BE2C (cell line): ENCODE measurements at regions not wholly inside any gene's neighbourhood (a gene's known extent, or its start where the extent isn't known, plus 50 kb on each side); places are given as distances from the start of the nearest gene placed in this dataset.

ENCODE experiments used
- DNase-seq: peaks from one replicate; pipeline ENCODE4 v3.0.0-alpha.2; 2020
- H3K27me3 ChIP-seq: fragments of 250-450 bp; sonication (Bioruptor Pico); 2 replicates; pipeline ENCODE4 v1.5.1; 2020; ENCODE audit warnings: mild to moderate bottlenecking
- H3K36me3 ChIP-seq: fragments of 250-450 bp; sonication (Bioruptor Pico); 2 replicates; pipeline ENCODE4 v1.5.1; 2020; ENCODE audit warnings: mild to moderate bottlenecking
- H3K4me1 ChIP-seq: fragments of 250-450 bp; sonication (Bioruptor Pico); 2 replicates; pipeline ENCODE4 v1.5.1; 2020
- H3K4me3 ChIP-seq: 2 replicates; pipeline ENCODE4 v1.5.1; 2011; ENCODE audit warnings: low read depth, low read length
- H3K9me3 ChIP-seq: fragments of 250-450 bp; sonication (Bioruptor Pico); 2 replicates; pipeline ENCODE4 v1.5.1; 2020
- TF ChIP-seq, protein P1 (sequence below): IDR thresholded peaks from 2 replicates; pipeline ENCODE4 v1.5.1; 2012; ENCODE audit warnings: mild to moderate bottlenecking, low read depth, low read length

DNA sequence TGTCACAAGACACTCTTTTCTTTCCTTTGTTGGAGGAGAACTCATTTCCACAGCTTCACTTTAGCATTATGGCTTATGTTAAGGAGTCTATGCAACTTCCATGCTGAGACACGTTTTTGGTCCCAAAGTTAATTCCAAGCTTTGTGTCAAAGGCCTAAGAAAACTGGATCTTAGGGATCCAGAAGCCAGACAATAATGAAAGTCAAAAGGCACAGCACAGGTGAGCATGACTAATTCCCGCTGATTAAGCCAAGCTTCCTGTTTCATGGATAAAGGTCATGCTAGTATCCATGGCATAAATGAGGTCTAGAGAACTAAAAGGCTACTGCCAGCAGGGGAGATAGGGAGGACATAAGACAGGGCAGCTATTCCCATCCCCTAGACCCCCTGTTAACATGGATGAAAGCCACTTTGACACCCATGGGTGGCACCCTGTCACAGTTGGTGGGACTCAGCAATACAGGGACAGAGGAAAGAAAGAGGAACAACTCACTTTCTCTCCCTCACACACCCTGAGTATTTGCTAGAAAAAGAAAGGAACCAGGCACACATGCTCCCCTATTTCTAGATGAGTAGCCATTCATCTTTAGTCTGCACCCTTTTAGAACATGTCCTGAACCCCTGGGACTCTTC lies 438.1 kb upstream of the CDH9 start:
- Histone ChIP-seq H3K36me3 (no peaks in the 10 kb centered on the region), H3K9me3 (peaks cover 5% of the 10 kb centered on the region), H3K4me3 (no peak overlapping the region), H3K4me1 (peaks cover 7% of the 10 kb centered on the region; the same call in 1 of the 2 replicates), H3K27me3 (no peaks in the 10 kb centered on the region)
- TF ChIP-seq, protein P1, sequence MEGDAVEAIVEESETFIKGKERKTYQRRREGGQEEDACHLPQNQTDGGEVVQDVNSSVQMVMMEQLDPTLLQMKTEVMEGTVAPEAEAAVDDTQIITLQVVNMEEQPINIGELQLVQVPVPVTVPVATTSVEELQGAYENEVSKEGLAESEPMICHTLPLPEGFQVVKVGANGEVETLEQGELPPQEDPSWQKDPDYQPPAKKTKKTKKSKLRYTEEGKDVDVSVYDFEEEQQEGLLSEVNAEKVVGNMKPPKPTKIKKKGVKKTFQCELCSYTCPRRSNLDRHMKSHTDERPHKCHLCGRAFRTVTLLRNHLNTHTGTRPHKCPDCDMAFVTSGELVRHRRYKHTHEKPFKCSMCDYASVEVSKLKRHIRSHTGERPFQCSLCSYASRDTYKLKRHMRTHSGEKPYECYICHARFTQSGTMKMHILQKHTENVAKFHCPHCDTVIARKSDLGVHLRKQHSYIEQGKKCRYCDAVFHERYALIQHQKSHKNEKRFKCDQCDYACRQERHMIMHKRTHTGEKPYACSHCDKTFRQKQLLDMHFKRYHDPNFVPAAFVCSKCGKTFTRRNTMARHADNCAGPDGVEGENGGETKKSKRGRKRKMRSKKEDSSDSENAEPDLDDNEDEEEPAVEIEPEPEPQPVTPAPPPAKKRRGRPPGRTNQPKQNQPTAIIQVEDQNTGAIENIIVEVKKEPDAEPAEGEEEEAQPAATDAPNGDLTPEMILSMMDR, result no peak
- DNase-seq, result no peak

DNA sequence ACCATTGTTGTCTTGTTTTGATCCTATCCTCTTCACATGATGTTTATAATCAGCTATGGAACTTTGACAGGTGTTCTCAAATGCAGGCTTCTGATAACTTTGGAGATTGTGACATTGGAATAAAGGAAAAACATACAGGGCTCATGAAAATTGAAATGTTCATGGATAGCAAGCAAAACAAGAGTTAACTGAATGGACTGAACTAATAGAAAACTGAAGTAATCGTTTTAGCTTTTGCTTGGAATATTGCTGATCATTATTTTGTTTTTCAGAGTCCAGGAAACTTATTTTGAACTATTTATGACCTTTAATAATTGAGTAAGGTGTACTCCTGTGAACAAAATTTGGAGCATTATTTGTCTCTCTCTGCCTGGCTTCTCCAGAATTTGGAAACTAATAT lies 436.7 kb upstream of the CDH9 start:
- no peak overlapping the region for H3K4me3 ChIP-seq
- peaks cover 5% of the 10 kb centered on the region for H3K9me3 ChIP-seq
- H3K4me1 ChIP-seq, result peaks cover 7% of the 10 kb centered on the region; the same call in 1 of the 2 replicates
- no peaks in the 10 kb centered on the region for H3K27me3 ChIP-seq
- TF ChIP-seq, protein P1, result no peak
- no peaks in the 10 kb centered on the region for H3K36me3 ChIP-seq
- DNase-seq, result no peak

DNA sequence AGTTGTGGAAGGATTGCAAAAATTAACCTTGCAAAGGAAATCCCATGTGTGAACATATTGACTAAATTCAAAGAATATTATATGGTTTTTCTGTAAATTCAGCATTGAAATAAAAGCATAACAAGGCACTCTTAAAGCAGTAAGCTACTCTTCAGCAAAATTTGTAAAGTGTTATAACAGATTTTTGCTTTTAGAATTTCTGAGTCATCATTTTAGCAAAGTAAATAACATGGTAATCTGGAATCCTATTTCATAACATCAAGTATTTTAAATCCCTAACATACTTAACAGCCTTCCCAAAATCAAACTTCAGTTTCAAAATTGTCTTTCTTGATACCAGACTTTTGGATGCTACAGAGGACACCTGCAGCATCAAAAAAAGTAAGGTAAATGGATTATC lies 436.0 kb upstream of the CDH9 start:
- peaks cover 7% of the 10 kb centered on the region; the same call in 1 of the 2 replicates for H3K4me1 ChIP-seq
- no peaks in the 10 kb centered on the region for H3K27me3 ChIP-seq
- no peak overlapping the region for H3K4me3 ChIP-seq
- no peaks in the 10 kb centered on the region for H3K36me3 ChIP-seq
- TF ChIP-seq, protein P1, result no peak
- peaks cover 5% of the 10 kb centered on the region for H3K9me3 ChIP-seq
- DNase-seq, result no peak

DNA sequence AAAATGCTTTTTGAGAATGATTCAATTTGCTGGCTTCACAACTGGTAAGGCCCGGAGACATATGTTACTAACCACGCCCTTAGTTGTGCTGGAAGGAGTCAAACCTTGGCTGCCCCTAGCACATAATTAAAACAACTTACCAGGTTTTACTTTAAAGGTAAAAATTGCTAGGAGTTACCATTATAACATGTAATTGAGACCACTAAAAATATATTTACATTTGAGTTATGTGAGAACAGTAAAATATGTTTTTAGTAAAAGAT lies 435.6 kb upstream of the CDH9 start:
- Histone ChIP-seq H3K4me3 (no peak overlapping the region), H3K4me1 (peaks cover 7% of the 10 kb centered on the region; the same call in 1 of the 2 replicates), H3K27me3 (no peaks in the 10 kb centered on the region), H3K36me3 (no peaks in the 10 kb centered on the region), H3K9me3 (peaks cover 5% of the 10 kb centered on the region)
- TF ChIP-seq, protein P1, result no peak
- no peak for DNase-seq

DNA sequence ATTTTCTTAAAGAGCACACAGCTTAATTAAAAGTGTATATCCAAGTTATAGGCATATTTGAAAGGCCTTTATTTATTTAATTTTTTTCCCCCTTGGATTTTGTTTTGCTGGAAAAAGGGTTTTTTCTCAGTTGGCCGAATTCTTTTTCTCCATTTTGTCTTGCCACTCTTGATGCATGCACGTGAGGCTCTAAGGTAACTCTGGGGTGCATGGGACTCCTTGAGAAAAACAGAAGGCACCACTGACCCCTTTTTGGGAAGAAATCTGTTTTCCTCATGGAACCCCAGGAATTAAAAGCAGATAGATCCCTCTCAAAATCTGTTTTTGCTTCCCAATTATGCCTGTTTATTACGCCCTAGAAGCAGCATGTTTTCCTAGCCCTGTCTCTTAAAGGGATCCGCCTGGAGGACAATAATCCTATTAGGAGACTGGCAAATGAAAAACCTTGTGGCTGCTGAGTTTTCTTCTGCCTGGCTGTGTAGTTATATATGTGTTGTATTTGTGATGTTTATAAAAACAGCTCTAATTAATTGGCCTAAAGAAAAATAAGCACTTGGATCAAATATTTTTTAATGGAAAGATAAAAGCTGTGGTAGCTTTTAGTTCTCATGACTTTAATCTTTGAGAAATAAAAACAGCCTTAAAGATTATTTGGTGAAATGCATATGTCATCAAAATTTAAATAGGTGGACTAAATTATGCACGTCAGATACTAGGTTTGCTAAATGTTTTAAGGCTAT lies 435.1 kb upstream of the CDH9 start:
- TF ChIP-seq, protein P1, result no peak
- no peak for DNase-seq
- no peak overlapping the region for H3K4me3 ChIP-seq
- peaks cover 7% of the 10 kb centered on the region; the same call in 1 of the 2 replicates for H3K4me1 ChIP-seq
- H3K9me3 ChIP-seq, result peaks cover 5% of the 10 kb centered on the region
- H3K36me3 ChIP-seq, result no peaks in the 10 kb centered on the region
- no peaks in the 10 kb centered on the region for H3K27me3 ChIP-seq

DNA sequence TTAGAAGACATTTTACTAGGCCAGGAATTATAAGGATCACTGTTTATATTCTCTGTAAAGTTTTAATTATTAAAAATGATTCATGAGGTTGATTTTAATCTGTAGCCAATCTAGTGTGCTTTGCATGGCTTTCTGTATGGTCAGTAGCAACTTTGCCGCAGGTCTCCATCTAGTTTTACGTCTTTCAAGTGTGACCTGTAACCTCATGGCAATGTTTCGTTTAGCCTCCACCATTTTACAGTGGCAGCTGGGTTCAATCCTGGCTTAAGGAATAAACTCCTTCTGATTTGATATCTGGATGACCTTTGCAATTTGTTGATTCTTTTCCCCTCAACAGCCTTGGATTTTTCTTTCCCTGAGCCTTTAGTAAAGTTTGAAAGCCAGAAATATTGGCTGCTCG lies 434.5 kb upstream of the CDH9 start:
- TF ChIP-seq, protein P1, result no peak
- H3K36me3 ChIP-seq, result no peaks in the 10 kb centered on the region
- DNase-seq, result no peak
- H3K4me3 ChIP-seq, result no peak overlapping the region
- no peaks in the 10 kb centered on the region for H3K27me3 ChIP-seq
- H3K4me1 ChIP-seq, result peaks cover 7% of the 10 kb centered on the region; the same call in 1 of the 2 replicates
- peaks cover 5% of the 10 kb centered on the region for H3K9me3 ChIP-seq
